ENCODE measurements at regions not wholly inside any gene's neighbourhood (a gene's known extent, or its start where the extent isn't known, plus 50 kb on each side); places are given as distances from the start of the nearest gene placed in this dataset.

GRCh38 chr4:44927399-44928380 is 201.3 kb upstream of the GNPDA2 start:
- peak in 4 of 6 experiments; percentile 13 to 35 (median 24) for TF ChIP-seq CTCF (IDR thresholded peaks at IDR 0.05)
- TF ChIP-seq POLR2A (IDR thresholded peaks at IDR 0.05) = no peak
- Histone ChIP-seq H3K36me3 (no peaks in the 10 kb centered on the region), H3K27me3 (no peaks in the 10 kb centered on the region), H3K27ac (no peak overlapping the region), H3K9me3 (no peaks in the 10 kb centered on the region), H3K4me1 (no peaks in the 10 kb centered on the region), H3K4me3 (no peak overlapping the region)
- DNase-seq = no peak

GRCh38 chr4:44916411-44916810 is 190.1 kb upstream of the GNPDA2 start:
- no peaks in the 10 kb centered on the region for H3K9me3 ChIP-seq

GRCh38 chr4:44914748-44915147 is 188.4 kb upstream of the GNPDA2 start:
- H3K4me1 ChIP-seq = no peaks in the 10 kb centered on the region
- no peak for DNase-seq
- no peak overlapping the region for H3K27ac ChIP-seq
- TF ChIP-seq CTCF (IDR thresholded peaks at IDR 0.05) = no peak
- no peak for TF ChIP-seq POLR2A (IDR thresholded peaks at IDR 0.05)
- H3K36me3 ChIP-seq = no peaks in the 10 kb centered on the region
- H3K4me3 ChIP-seq = no peak overlapping the region
- H3K9me3 ChIP-seq = no peaks in the 10 kb centered on the region
- no peaks in the 10 kb centered on the region for H3K27me3 ChIP-seq

More at GRCh38 chr4:44916411-44916810, 190.1 kb upstream of the GNPDA2 start:
- H3K4me1 ChIP-seq = no peaks in the 10 kb centered on the region
- no peaks in the 10 kb centered on the region for H3K27me3 ChIP-seq
- no peak overlapping the region for H3K27ac ChIP-seq
- no peaks in the 10 kb centered on the region for H3K36me3 ChIP-seq
- H3K4me3 ChIP-seq = no peak overlapping the region
- DNase-seq = no peak
- TF ChIP-seq POLR2A (IDR thresholded peaks at IDR 0.05) (no peak), CTCF (IDR thresholded peaks at IDR 0.05) (no peak)

GRCh38 chr4:44914223-44914622 is 187.9 kb upstream of the GNPDA2 start:
- TF ChIP-seq CTCF (IDR thresholded peaks at IDR 0.05) (no peak), POLR2A (IDR thresholded peaks at IDR 0.05) (no peak)
- Histone ChIP-seq H3K27ac (no peak overlapping the region), H3K27me3 (no peaks in the 10 kb centered on the region), H3K9me3 (no peaks in the 10 kb centered on the region), H3K36me3 (no peaks in the 10 kb centered on the region), H3K4me1 (no peaks in the 10 kb centered on the region), H3K4me3 (no peak overlapping the region)
- no peak for DNase-seq

GRCh38 chr4:44912980-44913379 is 186.6 kb upstream of the GNPDA2 start:
- DNase-seq = no peak
- Histone ChIP-seq H3K4me3 (no peak overlapping the region), H3K9me3 (no peaks in the 10 kb centered on the region), H3K4me1 (no peaks in the 10 kb centered on the region), H3K27me3 (no peaks in the 10 kb centered on the region), H3K36me3 (no peaks in the 10 kb centered on the region), H3K27ac (no peak overlapping the region)
- TF ChIP-seq POLR2A (IDR thresholded peaks at IDR 0.05) (no peak), CTCF (IDR thresholded peaks at IDR 0.05) (no peak)

Data from Peyer's patch (tissue), 4 donors.